HCT116 (cell line): ENCODE measurements at regions not wholly inside any gene's neighbourhood (a gene's known extent, or its start where the extent isn't known, plus 50 kb on each side); places are given as distances from the start of the nearest gene placed in this dataset.

ENCODE experiments used
- CEBPB ChIP-seq: IDR thresholded peaks from 2 replicates; pipeline ENCODE4 v1.6.1; 2012; ENCODE audit warnings: low read depth
- CTCF ChIP-seq, 3 experiments: fragments of 200-600 bp in 1 of 3; sonication (generic) in 1 of 3; IDR thresholded peaks in 2 of 3; conservative IDR thresholded peaks in 1 of 3; 2 replicates each; pipeline ENCODE4 v1.5.1; 2012 to 2017; ENCODE audit warnings: low read depth in 2 of 3, low read length in 2 of 3, antibody characterized with exemption in 1 of 3, borderline replicate concordance in 1 of 3, control low read depth in 1 of 3, mild to moderate bottlenecking in 1 of 3, mixed read lengths in 1 of 3, mixed run types in 1 of 3, moderate library complexity in 1 of 3; ENCODE audit not compliant: insufficient read depth in 1 of 3
- EZH2 ChIP-seq: fragments of 200-600 bp; sonication (generic); IDR thresholded peaks from 2 replicates; pipeline ENCODE4 v1.6.1; 2017; ENCODE audit warnings: antibody characterized with exemption, mixed run types
- MAX ChIP-seq: IDR thresholded peaks from 2 replicates; pipeline ENCODE4 v1.6.1; 2012
- POLR2A ChIP-seq: IDR thresholded peaks from 2 replicates; pipeline ENCODE4 v1.7.0; 2011; ENCODE audit warnings: borderline replicate concordance; ENCODE audit not compliant: insufficient read depth, insufficient read length; ENCODE audit errors: extremely low read depth
- POLR2AphosphoS5 ChIP-seq: IDR thresholded peaks from 2 replicates; pipeline ENCODE4 v1.6.1; 2011; ENCODE audit warnings: mild to moderate bottlenecking, low read depth, low read length, moderate library complexity
- RAD21 ChIP-seq: IDR thresholded peaks from 2 replicates; pipeline ENCODE4 v1.6.1; 2012; ENCODE audit warnings: low read depth, mild to moderate bottlenecking
- SP1 ChIP-seq: IDR thresholded peaks from 2 replicates; pipeline ENCODE4 v1.6.1; 2012; ENCODE audit warnings: low read depth
- YY1 ChIP-seq: IDR thresholded peaks from 2 replicates; pipeline ENCODE4 v1.6.1; 2011; ENCODE audit warnings: low read length, low read depth, moderate library complexity, mild to moderate bottlenecking; ENCODE audit not compliant: insufficient replicate concordance; ENCODE audit errors: extremely low read depth
- ZFX ChIP-seq: fragments of 450-650 bp; IDR thresholded peaks from 2 replicates; pipeline ENCODE4 v1.6.1; 2017
- TF ChIP-seq, protein P1 (sequence below): IDR thresholded peaks from 2 replicates; pipeline ENCODE4 v1.6.1; 2012

DNA sequence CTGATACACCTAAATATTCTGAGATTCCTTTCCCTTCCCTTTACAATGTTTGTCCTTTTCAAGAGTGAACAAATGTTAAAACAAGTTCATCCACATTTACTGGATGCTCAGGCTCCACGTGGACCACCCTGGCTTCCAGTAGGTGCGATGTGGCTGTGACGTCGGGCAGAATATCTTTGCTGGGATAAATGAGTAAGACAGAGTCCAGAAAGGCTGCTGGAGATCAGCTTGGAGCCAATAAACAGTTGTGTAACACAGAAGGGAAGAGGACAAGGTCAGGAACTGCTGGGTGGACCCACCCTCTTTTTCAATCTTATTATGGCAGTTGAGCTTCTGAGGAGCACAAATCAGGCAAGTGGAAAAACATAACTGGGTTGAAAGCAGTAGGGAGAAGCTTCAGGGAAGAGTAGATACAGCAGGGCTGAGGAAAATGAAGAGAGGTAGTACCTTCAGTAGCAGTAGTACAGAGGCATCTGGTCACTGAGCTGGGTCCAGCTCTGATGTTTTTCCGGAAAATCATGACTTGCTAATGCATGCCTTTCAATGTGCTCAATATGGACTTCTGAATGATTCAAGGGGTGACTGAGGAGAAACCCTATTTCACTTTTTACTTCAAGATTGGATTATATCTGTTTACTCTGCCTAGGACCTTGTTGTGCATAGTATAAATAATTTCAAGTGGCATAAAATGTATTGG lies 171.8 kb upstream of the MAD2L1 start:
- TF ChIP-seq, protein P1, sequence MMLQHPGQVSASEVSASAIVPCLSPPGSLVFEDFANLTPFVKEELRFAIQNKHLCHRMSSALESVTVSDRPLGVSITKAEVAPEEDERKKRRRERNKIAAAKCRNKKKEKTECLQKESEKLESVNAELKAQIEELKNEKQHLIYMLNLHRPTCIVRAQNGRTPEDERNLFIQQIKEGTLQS, result no peak
- TF ChIP-seq POLR2AphosphoS5 (no peak), POLR2A (no peak), CTCF (IDR thresholded peaks at IDR 0.05 in 2 of 3, conservative IDR thresholded peaks at IDR 0.05 in 1 of 3; ENCODE audit: borderline replicate concordance in 1 of 3, insufficient read depth in 1 of 3, low read depth in 2 of 3, low read length in 2 of 3) (no peak), EZH2 (no peak), ZFX (no peak), RAD21 (no peak), YY1 (no peak), SP1 (no peak), MAX (no peak), CEBPB (no peak)
